Heart left ventricle (tissue), 16 donors: ENCODE measurements at regions not wholly inside any gene's neighbourhood (a gene's known extent, or its start where the extent isn't known, plus 50 kb on each side); places are given as distances from the start of the nearest gene placed in this dataset.

Experiments
- ATAC-seq, 4 donors: fragments of 200-7000 bp; cut with Tn5 transposase; one replicate each; pipeline ENCODE4 v1.9.1; 2020 to 2022; ENCODE audit warnings: moderate library complexity in 4 of 4, mild to moderate bottlenecking in 3 of 4, moderate number of reproducible peaks in 1 of 4
- DNase-seq, 5 donors: peaks; one replicate each; pipeline ENCODE4 v3.0.0-alpha.2; 2020
- H3K27ac ChIP-seq, 12 donors: fragments of 200-600 bp; sonication (generic) in 4 of 12; one replicate each; pipeline versions ENCODE4 v1.5.0 to v1.8.0; 2016 to 2022; ENCODE audit warnings: mild to moderate bottlenecking in 2 of 12
- H3K27me3 ChIP-seq, 9 donors: fragments of 200-600 bp; sonication (generic) in 2 of 9; one replicate each; pipeline versions ENCODE4 v1.5.1 to v1.8.0; 2016 to 2022; ENCODE audit warnings: mild to moderate bottlenecking in 3 of 9
- H3K36me3 ChIP-seq, 9 donors: fragments of 200-600 bp; sonication (generic) in 2 of 9; one replicate each; pipeline versions ENCODE4 v1.5.0 to v1.8.0; 2018 to 2022; ENCODE audit warnings: mild to moderate bottlenecking in 2 of 9
- H3K4me1 ChIP-seq, 12 donors: fragments of 200-600 bp; sonication (generic) in 4 of 12; one replicate each; pipeline versions ENCODE4 v1.5.0 to v1.8.0; 2016 to 2022; ENCODE audit warnings: mild to moderate bottlenecking in 3 of 12
- H3K4me3 ChIP-seq, 12 donors: fragments of 200-600 bp; sonication (generic) in 4 of 12; one replicate each; pipeline versions ENCODE4 v1.5.0 to v1.8.0; 2017 to 2022; ENCODE audit warnings: mild to moderate bottlenecking in 9 of 12, moderate library complexity in 4 of 12
- H3K9me3 ChIP-seq, 12 donors: fragments of 200-600 bp; sonication (generic) in 4 of 12; one replicate each; pipeline versions ENCODE4 v1.5.0 to v1.8.0; 2016 to 2022; ENCODE audit warnings: mild to moderate bottlenecking in 1 of 12
- CTCF ChIP-seq, 12 donors: fragments of 200-600 bp; sonication (generic) in 4 of 12; IDR thresholded peaks; one replicate each; pipeline versions ENCODE4 v1.5.0 to v1.8.0; 2018 to 2022; ENCODE audit warnings: antibody characterized with exemption in 12 of 12, mild to moderate bottlenecking in 5 of 12
- POLR2A ChIP-seq, 2 donors: fragments of 450-650 bp; IDR thresholded peaks; one replicate each; pipeline ENCODE4 v1.6.1; 2017; ENCODE audit warnings: antibody characterized with exemption in 2 of 2, mild to moderate bottlenecking in 2 of 2, moderate library complexity in 2 of 2
- WGBS, 4 donors: extraction: QIAGEN DNeasy Blood & Tissue Kit in 2 of 4; methylation state at CpG; one replicate each; pipeline versions ENCODE4 v1.1.5 to v1.1.7; 2013 to 2018; 5-methylcytosine and 5-hydroxymethylcytosine counted together
- intact Hi-C, 10 donors: fragments of 100-400 bp; cut with DNase I; formaldehyde crosslinking; loops; one replicate each; pipeline versions ENCODE4 v1.11.1 to v1.14.2; 2022
- donor health status: ischemic (EF 13 %, LVEDD 7.1; RV severe dilation, severe dysfunction).
- donor health status: healthy with polysubstance abuse.
- donor health status: DM: no; HTN: yes; CAD: no.
- donor health status: DM: no; HTN: no; CAD: no.
- donor health status: ischemic (EF 25% LVEDD 6.9; RV normal size, moderate dysfunction).
- donor health status: ischemic (EF 25% LVEDD 5.7; RV mildly dilated, moderate dysfunction).
- donor health status: healthy.
- donor health status: DM: yes; HTN: yes; CAD: no.
- donor health status: ischemic (EF 35%, LVEDD 5.7; RV mildly dilated, moderate dysfunction).
- donor health status: nonischemic (EF 11% LVEDD 7.7; RV severe dilation, severe dysfunction).
- donor health status: DM: yes; HTN: yes; CAD: no.
- donor health status: PGD.
- donor health status: ischemic (EF 29% LVEDD 5.4; RV normal size, mild dysfunction).
- donor health status: nonischemic (EF 23%, LVEDD 6.1; RV moderate dilation, normal function).

GRCh38 chr10:111211241-111211640 is 134.4 kb downstream of the ADRA2A start:
- H3K27me3 ChIP-seq: peaks cover 0 to 5% (median 0%) of the 10 kb centered on the region in 9 donors
- WGBS, 4 donors: 81 to 87% (median 83%) methylated on average over 3 of the region's 3 CpGs
- H3K4me3 ChIP-seq: no peak overlapping the region
- no peaks in the 10 kb centered on the region for H3K4me1 ChIP-seq
- TF ChIP-seq POLR2A (IDR thresholded peaks at IDR 0.05) (no peak), CTCF (IDR thresholded peaks at IDR 0.05) (no peak)
- no peak overlapping the region for H3K27ac ChIP-seq
- peaks cover 0 to 20% (median 0%) of the 10 kb centered on the region in 12 donors for H3K9me3 ChIP-seq
- DNase-seq (no peak), ATAC-seq (no peak)
- intact Hi-C loops: no loop called here
- no peaks in the 10 kb centered on the region for H3K36me3 ChIP-seq

- no peaks in the 10 kb centered on the region for H3K4me1 ChIP-seq
- DNase-seq: no peak
- peaks cover 0 to 5% (median 0%) of the 10 kb centered on the region in 9 donors for H3K27me3 ChIP-seq
- no peak for ATAC-seq
- WGBS, 4 donors: 76 to 84% (median 78%) methylated on average over 3 of the region's 3 CpGs
- TF ChIP-seq POLR2A (IDR thresholded peaks at IDR 0.05) (no peak), CTCF (IDR thresholded peaks at IDR 0.05) (no peak)
- H3K9me3 ChIP-seq: peaks cover 0 to 20% (median 0%) of the 10 kb centered on the region in 12 donors
- intact Hi-C loops: no loop called here
- H3K4me3 ChIP-seq: no peak overlapping the region
- H3K36me3 ChIP-seq: no peaks in the 10 kb centered on the region
- no peak overlapping the region for H3K27ac ChIP-seq
Observed at GRCh38 chr10:111211706-111212105, 134.9 kb downstream of the ADRA2A start.

GRCh38 chr10:111221682-111222480 is 145.1 kb downstream of the ADRA2A start:
- intact Hi-C loops: no loop called here
- Histone ChIP-seq H3K27me3 (peaks cover 0 to 29% (median 7%) of the 10 kb centered on the region in 9 donors), H3K4me3 (no peak overlapping the region), H3K36me3 (no peaks in the 10 kb centered on the region), H3K27ac (no peak overlapping the region), H3K4me1 (no peaks in the 10 kb centered on the region), H3K9me3 (no peaks in the 10 kb centered on the region)
- ATAC-seq (no peak), DNase-seq (no peak)
- WGBS, 4 donors: 70 to 78% (median 73%) methylated on average over 10 of the region's 10 CpGs
- TF ChIP-seq CTCF (IDR thresholded peaks at IDR 0.05) (no peak), POLR2A (IDR thresholded peaks at IDR 0.05) (no peak)

GRCh38 chr10:111222961-111223360 is 146.1 kb downstream of the ADRA2A start:
- Histone ChIP-seq H3K4me1 (no peaks in the 10 kb centered on the region), H3K4me3 (no peak overlapping the region), H3K9me3 (no peaks in the 10 kb centered on the region), H3K36me3 (no peaks in the 10 kb centered on the region), H3K27me3 (peaks cover 0 to 29% (median 5%) of the 10 kb centered on the region in 9 donors), H3K27ac (no peak overlapping the region)
- 70 to 73% (median 72%) methylated on average over 4 of the region's 4 CpGs for WGBS, 4 donors
- ATAC-seq (no peak), DNase-seq (no peak)
- intact Hi-C loops: no loop called here
- TF ChIP-seq POLR2A (IDR thresholded peaks at IDR 0.05) (no peak), CTCF (IDR thresholded peaks at IDR 0.05) (no peak)
